Breast epithelium (tissue), 4 donors: ENCODE measurements at regions not wholly inside any gene's neighbourhood (a gene's known extent, or its start where the extent isn't known, plus 50 kb on each side); places are given as distances from the start of the nearest gene placed in this dataset.

Experiments used
- DNase-seq, 2 donors: peaks; one replicate each; pipeline ENCODE4 v3.0.0-alpha.2; 2019; ENCODE audit warnings: low spot score in 2 of 2
- H3K27ac ChIP-seq, 2 donors: fragments of 200-600 bp; sonication (generic) in 1 of 2; one replicate each; pipeline ENCODE4 v1.5.1; 2016 to 2019; ENCODE audit warnings: mild to moderate bottlenecking in 1 of 2
- H3K27me3 ChIP-seq, 2 donors: fragments of 200-600 bp; sonication (generic) in 1 of 2; one replicate each; pipeline versions ENCODE4 v1.5.1 to v1.6.0; 2017 to 2019; ENCODE audit warnings: control low read depth in 1 of 2, mild to moderate bottlenecking in 1 of 2
- H3K36me3 ChIP-seq: fragments of 200-600 bp; one replicate; pipeline ENCODE4 v1.5.1; 2019
- H3K4me1 ChIP-seq, 2 donors: fragments of 200-600 bp; sonication (generic); one replicate each; pipeline ENCODE4 v1.5.1; 2016 to 2019; ENCODE audit warnings: control low read depth in 1 of 2
- H3K4me3 ChIP-seq, 3 donors: fragments of 200-600 bp; sonication (generic); 1 replicate in 2 of 3; 2 replicates in 1 of 3; pipeline ENCODE4 v1.5.1; 2016 to 2019; ENCODE audit warnings: mild to moderate bottlenecking in 3 of 3, moderate library complexity in 2 of 3
- H3K9me3 ChIP-seq, 2 donors: fragments of 200-600 bp; sonication (generic) in 1 of 2; one replicate each; pipeline ENCODE4 v1.5.1; 2016 to 2019; ENCODE audit warnings: control low read depth in 1 of 2
- CTCF ChIP-seq, 3 donors: fragments of 450-650 bp; IDR thresholded peaks; one replicate each; pipeline ENCODE4 v1.5.1; 2016 to 2017; ENCODE audit warnings: antibody characterized with exemption in 3 of 3, mild to moderate bottlenecking in 3 of 3, moderate library complexity in 3 of 3
- POLR2A ChIP-seq: fragments of 450-650 bp; IDR thresholded peaks from one replicate; pipeline ENCODE4 v1.6.1; 2016; ENCODE audit warnings: antibody characterized with exemption, mild to moderate bottlenecking, moderate library complexity
- POLR2AphosphoS5 ChIP-seq, 3 donors: sonication (generic); formaldehyde crosslinking; IDR thresholded peaks; one replicate each; pipeline ENCODE4 v1.6.1; 2017; ENCODE audit warnings: antibody characterized with exemption in 3 of 3
- intact Hi-C: fragments of 100-400 bp; cut with DNase I; formaldehyde crosslinking; loops from one replicate; pipeline ENCODE4 v1.15.1; 2023; ENCODE audit warnings: low total_unique reads

- Histone ChIP-seq H3K27ac (no peak overlapping the region), H3K4me1 (no peaks in the 10 kb centered on the region), H3K27me3 (no peaks in the 10 kb centered on the region), H3K36me3 (no peaks in the 10 kb centered on the region), H3K4me3 (no peak overlapping the region), H3K9me3 (no peaks in the 10 kb centered on the region)
- peak in 1 of 2 donors; percentile 37 for DNase-seq
- intact Hi-C loops: no loop called here
- TF ChIP-seq POLR2A (no peak), POLR2AphosphoS5 (IDR thresholded peaks at IDR 0.05) (no peak), CTCF (IDR thresholded peaks at IDR 0.05) (no peak)
Observed at GRCh38 chr2:240216167-240216566, 75.7 kb upstream of the OTOS start.

DNA sequence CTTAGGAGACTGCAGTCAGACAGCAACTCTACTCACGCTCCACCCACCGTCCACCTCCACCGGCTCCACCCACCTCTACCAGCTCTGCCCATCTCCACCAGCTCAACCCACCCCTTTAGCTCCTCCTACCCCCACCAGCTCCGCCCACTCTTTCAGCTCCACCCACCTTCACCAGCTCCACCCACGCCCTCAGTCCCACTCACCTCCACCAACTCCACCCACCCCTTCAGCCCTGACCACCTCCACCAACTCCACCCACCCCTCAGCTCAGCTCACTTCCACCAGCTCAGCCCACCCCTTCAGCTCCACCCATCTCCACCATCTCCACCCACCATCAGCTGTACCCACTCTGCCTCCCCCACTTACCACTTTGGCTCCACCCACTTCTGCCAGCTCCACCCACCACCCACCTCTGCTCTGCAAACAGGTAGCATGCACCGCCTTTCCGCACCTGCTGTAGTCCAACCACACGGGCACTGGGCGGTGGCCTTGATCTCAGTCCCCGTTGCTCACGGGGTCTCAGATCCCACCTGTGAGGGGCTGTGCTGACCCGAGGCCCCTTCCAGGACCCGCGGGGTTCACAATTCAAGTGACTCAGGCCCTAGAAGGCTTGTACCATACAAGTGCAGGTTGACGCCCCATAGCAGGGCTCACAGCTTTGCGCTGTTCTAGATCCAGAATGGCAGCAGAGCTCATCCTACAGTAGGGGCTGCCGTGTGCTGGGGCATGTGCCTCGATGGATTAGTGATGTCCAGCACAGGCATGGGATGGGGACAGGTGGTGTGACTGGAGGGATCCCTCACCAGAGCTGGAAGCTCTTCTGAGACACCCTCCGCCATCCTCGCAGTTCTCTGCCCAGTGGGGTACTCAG, 77.2 kb upstream of the OTOS start:
- Histone ChIP-seq H3K4me1 (no peaks in the 10 kb centered on the region), H3K9me3 (no peaks in the 10 kb centered on the region), H3K36me3 (no peaks in the 10 kb centered on the region), H3K27me3 (no peaks in the 10 kb centered on the region), H3K27ac (no peak overlapping the region), H3K4me3 (no peak overlapping the region)
- intact Hi-C loops: no loop called here
- DNase-seq: peak in 1 of 2 donors; percentile 50
- TF ChIP-seq CTCF (IDR thresholded peaks at IDR 0.05): no peak
- no peak for TF ChIP-seq POLR2AphosphoS5 (IDR thresholded peaks at IDR 0.05)
- no peak for TF ChIP-seq POLR2A

- no peak overlapping the region for H3K27ac ChIP-seq
- no peak overlapping the region for H3K4me3 ChIP-seq
- H3K4me1 ChIP-seq: no peaks in the 10 kb centered on the region
- TF ChIP-seq POLR2A: no peak
- TF ChIP-seq POLR2AphosphoS5 (IDR thresholded peaks at IDR 0.05): no peak
- no peak for TF ChIP-seq CTCF (IDR thresholded peaks at IDR 0.05)
- no peaks in the 10 kb centered on the region for H3K9me3 ChIP-seq
- intact Hi-C loops: no loop called here
- H3K27me3 ChIP-seq: peaks cover 0 to 3% of the 10 kb centered on the region in 2 donors
- no peaks in the 10 kb centered on the region for H3K36me3 ChIP-seq
- peak in 1 of 2 donors; percentile 15 for DNase-seq
Observed at GRCh38 chr2:240219208-240219890, 78.9 kb upstream of the OTOS start.

DNA sequence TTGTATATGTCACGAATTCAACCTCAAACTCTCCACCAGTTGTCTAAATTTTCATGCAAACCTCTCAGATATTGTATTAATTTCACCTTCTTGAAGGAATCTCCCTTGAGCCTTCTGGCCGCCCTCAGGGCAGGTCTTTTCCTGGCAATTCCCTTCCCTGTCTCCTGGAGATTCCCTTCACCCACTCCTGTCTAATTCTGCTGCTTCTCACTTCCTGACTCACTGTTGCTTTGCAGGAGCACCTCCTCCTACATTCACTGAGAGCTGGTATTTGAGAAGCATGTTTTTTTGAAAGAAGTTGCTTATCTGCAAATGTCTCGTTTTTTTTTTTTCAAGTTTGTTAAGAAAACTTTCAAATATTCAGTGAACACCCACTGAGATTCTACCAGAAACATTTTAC, 79.9 kb upstream of the OTOS start:
- TF ChIP-seq POLR2AphosphoS5 (IDR thresholded peaks at IDR 0.05) (no peak), POLR2A (no peak), CTCF (IDR thresholded peaks at IDR 0.05) (no peak)
- Histone ChIP-seq H3K4me1 (no peaks in the 10 kb centered on the region), H3K27ac (no peak overlapping the region), H3K4me3 (no peak overlapping the region), H3K9me3 (no peaks in the 10 kb centered on the region), H3K36me3 (no peaks in the 10 kb centered on the region), H3K27me3 (peaks cover 0 to 7% of the 10 kb centered on the region in 2 donors)
- DNase-seq: peak in 1 of 2 donors; percentile 5
- intact Hi-C loops: loop anchor here (5.0 kb wide), 1 partner anchor 1442 kb away; no protein-coding TSS in a partner anchor

DNA sequence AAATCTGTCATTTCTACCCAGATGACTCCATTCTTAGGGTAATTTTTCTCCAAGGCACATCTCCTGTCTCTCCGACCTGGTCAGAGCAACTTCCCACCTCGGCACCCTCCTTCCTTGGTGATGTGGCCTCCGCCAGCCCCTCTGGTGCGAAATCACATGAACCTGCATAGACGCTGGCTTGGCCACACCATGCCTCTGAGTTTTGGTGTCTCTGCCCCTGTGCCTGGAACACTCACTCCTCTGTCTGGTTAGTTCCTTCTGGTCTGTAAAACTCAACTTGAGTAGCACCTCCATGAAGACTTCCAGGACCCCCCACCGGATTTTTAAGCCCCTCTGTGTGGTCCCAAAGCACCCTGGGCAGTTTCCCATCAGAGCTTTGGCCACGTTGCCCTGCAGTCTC, 83.2 kb upstream of the OTOS start:
- Histone ChIP-seq H3K27me3 (peaks cover 0 to 7% of the 10 kb centered on the region in 2 donors), H3K27ac (no peak overlapping the region), H3K9me3 (no peaks in the 10 kb centered on the region), H3K4me3 (no peak overlapping the region), H3K36me3 (no peaks in the 10 kb centered on the region), H3K4me1 (no peaks in the 10 kb centered on the region)
- TF ChIP-seq POLR2A (no peak), CTCF (IDR thresholded peaks at IDR 0.05) (no peak), POLR2AphosphoS5 (IDR thresholded peaks at IDR 0.05) (no peak)
- intact Hi-C loops: loop anchor here (5.0 kb wide), 1 partner anchor 1439 kb away; no protein-coding TSS in a partner anchor
- DNase-seq: peak in 1 of 2 donors; percentile 33
